K562 (cell line): ENCODE measurements at regions not wholly inside any gene's neighbourhood (a gene's known extent, or its start where the extent isn't known, plus 50 kb on each side); places are given as distances from the start of the nearest gene placed in this dataset.

ENCODE experiments used
- ATAC-seq: fragments of 200-7000 bp; cut with Tn5 transposase; 3 replicates; pipeline ENCODE4 v1.9.1; 2020; ENCODE audit warnings: moderate library complexity
- BruUV-seq: library from RNA; stranded (reverse); fragments of 400-500 nt; replicated peaks from 2 replicates; lab custom pipeline; 2021; lab: Mats Ljungman, UMichigan
- CTCF ChIA-PET: fragments of 300-600 bp; formaldehyde crosslinking; extraction: SDS; loops from one replicate; lab custom pipeline; 2021; ENCODE audit warnings: low intra/inter-chr PET ratio; lab: Yijun Ruan, JAX
- POLR2A ChIA-PET: fragments of 300-600, 350-650 bp; sonication (Branson Sonifier 250); formaldehyde crosslinking; extraction: SDS; loops from one replicate; lab custom pipeline; 2021; ENCODE audit warnings: antibody characterized with exemption, inconsistent platforms; lab: Yijun Ruan, JAX
- DNase-seq, 4 experiments: peaks; one replicate each; pipeline versions ENCODE4 v3.0.0 to v3.0.0-alpha.2; 2011 to 2018; ENCODE audit warnings: low spot score in 3 of 4, mixed read lengths in 3 of 4; ENCODE audit errors: extremely low read depth in 1 of 4
- FAIRE-seq: peaks from 2 replicates; lab custom pipeline; 2011; peaks lifted over from hg19 to GRCh38; lab: Jason Lieb, UNC
- H2AFZ ChIP-seq: 2 replicates; pipeline ENCODE4 v1.6.0; 2011; ENCODE audit warnings: low read depth, low read length, control low read depth, inconsistent platforms
- H3K27ac ChIP-seq: fragments of 200-600 bp; 3 replicates; pipeline ENCODE4 v1.8.0; 2011; ENCODE audit warnings: low read depth, mild to moderate bottlenecking, control low read depth, inconsistent platforms, low read length, moderate library complexity, mixed read lengths; ENCODE audit errors: extremely low read depth
- H3K27me3 ChIP-seq, 2 experiments: fragments of 300-600 bp in 1 of 2; 2 replicates in 1 of 2; 3 replicates in 1 of 2; pipeline versions ENCODE4 v1.6.0 to v1.8.0; 2011; ENCODE audit warnings: inconsistent platforms in 2 of 2, low read length in 2 of 2, mild to moderate bottlenecking in 1 of 2, mixed read lengths in 1 of 2, moderate library complexity in 1 of 2; ENCODE audit not compliant: control insufficient read depth in 2 of 2, insufficient read depth in 2 of 2
- H3K36me3 ChIP-seq: fragments of 300-600 bp; 3 replicates; pipeline ENCODE4 v1.8.0; 2011; ENCODE audit warnings: mild to moderate bottlenecking, low read length, inconsistent platforms; ENCODE audit not compliant: control insufficient read depth, insufficient read depth
- H3K4me1 ChIP-seq, 2 experiments: fragments of 200-600 bp in 1 of 2; replicated peaks in 1 of 2; 2 replicates in 1 of 2; 3 replicates in 1 of 2; pipeline versions ENCODE4 v1.5.1 to v1.8.0; 2011; ENCODE audit warnings: inconsistent platforms in 2 of 2, low read length in 2 of 2, mild to moderate bottlenecking in 1 of 2, mixed read lengths in 1 of 2, moderate library complexity in 1 of 2; ENCODE audit not compliant: control insufficient read depth in 2 of 2, insufficient read depth in 2 of 2
- H3K4me2 ChIP-seq: 2 replicates; pipeline ENCODE4 v1.6.1; 2011; ENCODE audit warnings: low read length, control low read depth, inconsistent platforms, mixed read lengths; ENCODE audit not compliant: insufficient read depth
- H3K4me3 ChIP-seq: fragments of 200-600 bp; sonication (generic), shearing (Covaris generic); 2 replicates; pipeline ENCODE4 v1.5.1; 2016; ENCODE audit warnings: control low read depth, inconsistent platforms
- H3K79me2 ChIP-seq: fragments of 200-600 bp; 3 replicates; pipeline ENCODE4 v1.8.0; 2011; ENCODE audit warnings: low read length, inconsistent platforms; ENCODE audit not compliant: control insufficient read depth, insufficient read depth
- H3K9ac ChIP-seq, 2 experiments: 2 replicates each; pipeline versions ENCODE4 v1.6.0 to v1.6.1; 2011; ENCODE audit warnings: low read depth in 2 of 2, low read length in 2 of 2, control low read depth in 1 of 2, inconsistent platforms in 1 of 2, mild to moderate bottlenecking in 1 of 2, mixed read lengths in 1 of 2; ENCODE audit not compliant: insufficient read depth in 1 of 2
- H3K9me1 ChIP-seq: one replicate; pipeline ENCODE4 v1.6.0; 2011; ENCODE audit warnings: inconsistent platforms, mild to moderate bottlenecking, low read length, moderate library complexity; ENCODE audit not compliant: control insufficient read depth, insufficient read depth
- H3K9me3 ChIP-seq: replicated peaks from 2 replicates; pipeline ENCODE4 v1.5.1; 2011; ENCODE audit warnings: low read depth, low read length, inconsistent platforms; ENCODE audit not compliant: control insufficient read depth, insufficient read depth
- H4K20me1 ChIP-seq: replicated peaks from 2 replicates; pipeline ENCODE4 v1.6.1; 2011; ENCODE audit warnings: low read length, inconsistent platforms, mixed read lengths; ENCODE audit not compliant: control insufficient read depth, insufficient read depth
- ELF2 ChIP-seq: fragments of 250-450 bp; sonication (Bioruptor Pico); IDR thresholded peaks from 2 replicates; pipeline ENCODE4 v1.5.0; 2021; ENCODE audit warnings: mild to moderate bottlenecking
- HNRNPLL ChIP-seq: fragments of 200-400 bp; formaldehyde crosslinking; IDR thresholded peaks from 2 replicates; pipeline ENCODE4 v1.6.1; 2017; ENCODE audit warnings: low read length, low read depth, mild to moderate bottlenecking; ENCODE audit not compliant: poor library complexity, severe bottlenecking
- ILK ChIP-seq: fragments of 450-650 bp; IDR thresholded peaks from 2 replicates; pipeline ENCODE4 v1.6.1; 2016; ENCODE audit warnings: missing genetic modification characterization, low read depth, mild to moderate bottlenecking, missing compliant biosample characterization, moderate library complexity, borderline replicate concordance
- IRF1 ChIP-seq: sonication (generic); formaldehyde crosslinking; IDR thresholded peaks from 2 replicates; pipeline ENCODE4 v1.8.0; 2022; ENCODE audit warnings: missing genetic modification reagents, mild to moderate bottlenecking, borderline replicate concordance
- MAFG ChIP-seq: fragments of 450-650 bp; conservative IDR thresholded peaks from 2 replicates; pipeline ENCODE4 v1.6.1; 2016; ENCODE audit warnings: missing genetic modification characterization, missing compliant biosample characterization
- SP2 ChIP-seq: IDR thresholded peaks from 2 replicates; pipeline ENCODE4 v1.6.1; 2011; ENCODE audit warnings: mild to moderate bottlenecking, low read depth, low read length, moderate library complexity; ENCODE audit not compliant: poor library complexity, severe bottlenecking; ENCODE audit errors: extremely low read depth
- TSC22D4 ChIP-seq: fragments of 450-650 bp; IDR thresholded peaks from 2 replicates; pipeline ENCODE4 v1.6.1; 2016; ENCODE audit warnings: missing genetic modification characterization, missing biosample characterization, control low read depth
- XRCC3 ChIP-seq: fragments of 450-650 bp; IDR thresholded peaks from 2 replicates; pipeline ENCODE4 v1.6.1; 2017; ENCODE audit warnings: mild to moderate bottlenecking, moderate library complexity
- ZNF77 ChIP-seq: fragments of 250-450 bp; sonication (Bioruptor Pico); IDR thresholded peaks from 2 replicates; pipeline ENCODE4 v1.5.0; 2020
- WGBS: fragments of 100-300 bp; shearing (Covaris generic); methylation state at CpG from one replicate; pipeline ENCODE4 v1.1.6; 2016; ENCODE audit warnings: low coverage, mixed read lengths; ENCODE audit not compliant: insufficient coverage; ENCODE audit errors: missing lambda C conversion rate; 5-methylcytosine and 5-hydroxymethylcytosine counted together
- in situ Hi-C: fragments of 300-500 bp; cut with MboI; formaldehyde crosslinking; loops from 4 replicates; pipeline ENCODE4 v1.15.0; 2018; ENCODE audit warnings: inconsistent platforms, mixed read lengths
- intact Hi-C: fragments of 100-400 bp; cut with micrococcal nuclease; formaldehyde crosslinking; loops from 2 replicates; pipeline ENCODE4 v1.14.2; 2022

- in situ Hi-C loops (no loop called here), intact Hi-C loops (no loop called here)
- Histone ChIP-seq H3K79me2 (no peaks in the 10 kb centered on the region), H3K4me3 (no peak overlapping the region), H3K9me1 (no peaks in the 10 kb centered on the region), H3K9me3 (no peaks in the 10 kb centered on the region), H3K4me1 (no peaks in the 10 kb centered on the region), H3K4me2 (no peak overlapping the region), H3K36me3 (no peaks in the 10 kb centered on the region), H3K27me3 (no peaks in the 10 kb centered on the region), H3K27ac (no peak overlapping the region), H2AFZ (no peak overlapping the region), H3K9ac (no peak overlapping the region), H4K20me1 (no peaks in the 10 kb centered on the region; the same call in 1 of the 2 replicates)
- ChIA-PET CTCF (no interaction called here), POLR2A (no interaction called here)
- 0% methylated on average over 4 of the region's 4 CpGs for WGBS
- ATAC-seq (no peak), FAIRE-seq (no peak), DNase-seq (no peak)
- TF ChIP-seq HNRNPLL, result no peak
- TF ChIP-seq ZNF77 (CRISPR knock-in tag), result no peak
- TF ChIP-seq ELF2 (CRISPR knock-in tag), result no peak
- TF ChIP-seq XRCC3, result no peak
- no peak for TF ChIP-seq MAFG (tag)
- no TSS peak for BruUV-seq
These were observed 285.2 kb downstream of the MIAT start for GRCh38 chr22:26942637-26942957.

- Histone ChIP-seq H4K20me1 (no peaks in the 10 kb centered on the region; the same call in 1 of the 2 replicates), H3K4me1 (no peaks in the 10 kb centered on the region), H3K27ac (no peak overlapping the region), H2AFZ (no peak overlapping the region), H3K36me3 (no peaks in the 10 kb centered on the region), H3K4me2 (no peak overlapping the region), H3K9me1 (no peaks in the 10 kb centered on the region), H3K9ac (no peak overlapping the region), H3K27me3 (no peaks in the 10 kb centered on the region), H3K4me3 (no peak overlapping the region), H3K9me3 (no peaks in the 10 kb centered on the region), H3K79me2 (no peaks in the 10 kb centered on the region)
- no TSS peak for BruUV-seq
- DNase-seq, result no peak
- intact Hi-C loops (no loop called here), in situ Hi-C loops (no loop called here)
- WGBS, result 0% methylated on average over 1 of the region's 1 CpG
- TF ChIP-seq IRF1 (CRISPR knock-in tag) (no peak), SP2 (no peak), TSC22D4 (no peak), ILK (tag) (no peak)
- CTCF ChIA-PET, result no interaction called here
- no peak for FAIRE-seq
- POLR2A ChIA-PET, result no interaction called here
- ATAC-seq, result no peak
These were observed 288.2 kb downstream of the MIAT start for GRCh38 chr22:26945565-26945964.
